ENCODE measurements at regions not wholly inside any gene's neighbourhood (a gene's known extent, or its start where the extent isn't known, plus 50 kb on each side); places are given as distances from the start of the nearest gene placed in this dataset.

GRCh38 chr17:52410781-52411180 lies 252.3 kb upstream of the CA10 start:
- no peak for TF ChIP-seq CTCF (IDR thresholded peaks at IDR 0.05)
- no peak for TF ChIP-seq POLR2A (IDR thresholded peaks at IDR 0.05)
